Fibroblast of lung (primary cell): ENCODE measurements at regions not wholly inside any gene's neighbourhood (a gene's known extent, or its start where the extent isn't known, plus 50 kb on each side); places are given as distances from the start of the nearest gene placed in this dataset.

Experiments used
- DNase-seq, 2 donors: peaks; one replicate each; pipeline versions ENCODE4 v3.0.0 to v3.0.0-alpha.2; 2010; ENCODE audit warnings: low read depth in 2 of 2
- H2AFZ ChIP-seq: 2 replicates; pipeline ENCODE4 v1.5.1; 2012; ENCODE audit warnings: low read length, control low read depth, inconsistent platforms
- H3K27ac ChIP-seq: 2 replicates; pipeline ENCODE4 v1.5.1; 2011; ENCODE audit warnings: low read length, control low read depth; ENCODE audit not compliant: insufficient read depth
- H3K27me3 ChIP-seq: 2 replicates; pipeline ENCODE4 v1.5.1; 2011; ENCODE audit warnings: mild to moderate bottlenecking, low read length; ENCODE audit not compliant: control insufficient read depth, insufficient read depth
- H3K36me3 ChIP-seq: 2 replicates; pipeline ENCODE4 v1.5.1; 2011; ENCODE audit warnings: low read length; ENCODE audit not compliant: control insufficient read depth, insufficient read depth
- H3K4me1 ChIP-seq: 2 replicates; pipeline ENCODE4 v1.5.1; 2011; ENCODE audit warnings: low read length; ENCODE audit not compliant: control insufficient read depth, insufficient read depth; ENCODE audit errors: extremely low read depth
- H3K4me2 ChIP-seq: 2 replicates; pipeline ENCODE4 v1.5.1; 2011; ENCODE audit warnings: low read length, control low read depth; ENCODE audit not compliant: insufficient read depth; ENCODE audit errors: extremely low read depth
- H3K4me3 ChIP-seq, 4 experiments: fragments of 200-600 bp in 1 of 4; sonication (generic) in 1 of 4; replicated peaks in 1 of 4; 2 replicates each; pipeline ENCODE4 v1.5.1; 2011 to 2016; ENCODE audit warnings: low read length in 4 of 4, low read depth in 3 of 4, mild to moderate bottlenecking in 3 of 4, control low read depth in 2 of 4, inconsistent platforms in 1 of 4, mixed read lengths in 1 of 4; ENCODE audit not compliant: insufficient read depth in 1 of 4; ENCODE audit errors: control extremely low read depth in 1 of 4
- H3K79me2 ChIP-seq: 2 replicates; pipeline ENCODE4 v1.5.1; 2012; ENCODE audit warnings: mild to moderate bottlenecking, low read length, inconsistent platforms; ENCODE audit not compliant: control insufficient read depth, insufficient read depth
- H3K9ac ChIP-seq: 2 replicates; pipeline ENCODE4 v1.5.1; 2011; ENCODE audit warnings: mild to moderate bottlenecking, low read length, control low read depth; ENCODE audit not compliant: insufficient read depth
- H3K9me3 ChIP-seq: 2 replicates; pipeline ENCODE4 v1.5.1; 2012; ENCODE audit warnings: low read depth, low read length; ENCODE audit not compliant: control insufficient read depth, insufficient read depth
- H4K20me1 ChIP-seq: 2 replicates; pipeline ENCODE4 v1.5.1; 2011; ENCODE audit warnings: low read length; ENCODE audit not compliant: control insufficient read depth, insufficient read depth; ENCODE audit errors: extremely low read depth
- CTCF ChIP-seq, 2 donors: IDR thresholded peaks in 1 of 2; conservative IDR thresholded peaks in 1 of 2; 1 replicate in 1 of 2; 2 replicates in 1 of 2; pipeline ENCODE4 v1.5.1; 2011 to 2012; ENCODE audit warnings: low read length in 2 of 2, control low read depth in 1 of 2, inconsistent platforms in 1 of 2, low read depth in 1 of 2, mild to moderate bottlenecking in 1 of 2
- EZH2 ChIP-seq: IDR thresholded peaks from 2 replicates; pipeline ENCODE4 v1.5.1; 2012; ENCODE audit warnings: low read length, control low read depth, mild to moderate bottlenecking; ENCODE audit errors: missing control alignments

GRCh38 chr13:59367467-59367866 is 796.3 kb downstream of the DIAPH3 start:
- H2AFZ ChIP-seq, result no peak overlapping the region
- TF ChIP-seq CTCF (conservative IDR thresholded peaks at IDR 0.05 in 1 of 2, IDR thresholded peaks at IDR 0.05 in 1 of 2; ENCODE audit: low read depth in 1 of 2, low read length in 2 of 2) (no peak), EZH2 (no peak)
- no peak overlapping the region for H3K4me3 ChIP-seq
- no peaks in the 10 kb centered on the region for H3K27me3 ChIP-seq
- H3K4me1 ChIP-seq, result no peaks in the 10 kb centered on the region
- H4K20me1 ChIP-seq, result no peaks in the 10 kb centered on the region
- no peak overlapping the region for H3K4me2 ChIP-seq
- DNase-seq, result no peak
- no peaks in the 10 kb centered on the region for H3K36me3 ChIP-seq
- H3K9me3 ChIP-seq, result no peaks in the 10 kb centered on the region
- no peaks in the 10 kb centered on the region for H3K79me2 ChIP-seq
- no peak overlapping the region for H3K9ac ChIP-seq
- H3K27ac ChIP-seq, result no peak overlapping the region

GRCh38 chr13:59367904-59368303 is 795.8 kb downstream of the DIAPH3 start:
- Histone ChIP-seq H4K20me1 (no peaks in the 10 kb centered on the region), H2AFZ (no peak overlapping the region), H3K27ac (no peak overlapping the region), H3K4me3 (no peak overlapping the region), H3K79me2 (no peaks in the 10 kb centered on the region), H3K9ac (no peak overlapping the region), H3K36me3 (no peaks in the 10 kb centered on the region), H3K4me1 (no peaks in the 10 kb centered on the region), H3K27me3 (no peaks in the 10 kb centered on the region), H3K9me3 (no peaks in the 10 kb centered on the region), H3K4me2 (no peak overlapping the region)
- no peak for DNase-seq
- TF ChIP-seq EZH2 (no peak), CTCF (conservative IDR thresholded peaks at IDR 0.05 in 1 of 2, IDR thresholded peaks at IDR 0.05 in 1 of 2; ENCODE audit: low read depth in 1 of 2, low read length in 2 of 2) (no peak)

- Histone ChIP-seq H3K4me3 (no peak overlapping the region), H4K20me1 (no peaks in the 10 kb centered on the region), H3K4me1 (no peaks in the 10 kb centered on the region), H2AFZ (peak overlapping the region; percentile 34), H3K27me3 (no peaks in the 10 kb centered on the region), H3K27ac (no peak overlapping the region), H3K9me3 (no peaks in the 10 kb centered on the region), H3K36me3 (no peaks in the 10 kb centered on the region), H3K9ac (no peak overlapping the region), H3K79me2 (no peaks in the 10 kb centered on the region), H3K4me2 (no peak overlapping the region)
- TF ChIP-seq EZH2, result no peak
- no peak for TF ChIP-seq CTCF (conservative IDR thresholded peaks at IDR 0.05 in 1 of 2, IDR thresholded peaks at IDR 0.05 in 1 of 2; ENCODE audit: low read depth in 1 of 2, low read length in 2 of 2)
- no peak for DNase-seq
Measured at GRCh38 chr13:59368693-59369092, 795.0 kb downstream of the DIAPH3 start.
